ENCODE measurements at regions not wholly inside any gene's neighbourhood (a gene's known extent, or its start where the extent isn't known, plus 50 kb on each side); places are given as distances from the start of the nearest gene placed in this dataset.
"Not testable (repeated sequence)": the region's sequence is repeated elsewhere in the genome, so short reads cannot be mapped to it uniquely, and the experiment has no call there.

- DNase-seq (ENCODE audit: low read depth), result no peak
Observed at GRCh38 chr4:77220828-77221613, 64.0 kb downstream of the CCNG2 start.

GRCh38 chr4:77225022-77225421 is 68.0 kb downstream of the CCNG2 start:
- no peak for DNase-seq (ENCODE audit: low read depth)

GRCh38 chr4:77226939-77227705 is 70.1 kb downstream of the CCNG2 start:
- DNase-seq (ENCODE audit: low read depth), result no peak

DNA sequence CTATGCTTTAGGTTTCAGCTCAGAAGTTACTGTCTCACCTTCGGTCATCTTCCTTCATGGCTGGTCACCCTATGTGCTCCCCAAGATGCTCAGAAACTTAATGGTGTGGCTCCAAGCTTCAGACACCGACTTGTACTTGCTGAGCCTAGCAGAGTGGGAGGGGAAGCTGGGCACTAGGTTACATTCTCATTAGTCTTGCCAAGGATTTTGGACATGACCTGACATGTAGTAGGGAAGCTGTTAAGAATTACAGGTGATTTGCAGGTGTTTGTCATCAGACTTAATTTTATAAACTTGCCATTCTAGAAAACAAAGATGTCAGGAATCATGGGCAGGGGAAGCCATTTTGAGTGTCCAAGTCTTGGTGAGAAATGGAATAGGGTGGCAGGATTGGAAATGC is 72.4 kb downstream of the CCNG2 start:
- DNase-seq (ENCODE audit: low read depth), result no peak

DNA sequence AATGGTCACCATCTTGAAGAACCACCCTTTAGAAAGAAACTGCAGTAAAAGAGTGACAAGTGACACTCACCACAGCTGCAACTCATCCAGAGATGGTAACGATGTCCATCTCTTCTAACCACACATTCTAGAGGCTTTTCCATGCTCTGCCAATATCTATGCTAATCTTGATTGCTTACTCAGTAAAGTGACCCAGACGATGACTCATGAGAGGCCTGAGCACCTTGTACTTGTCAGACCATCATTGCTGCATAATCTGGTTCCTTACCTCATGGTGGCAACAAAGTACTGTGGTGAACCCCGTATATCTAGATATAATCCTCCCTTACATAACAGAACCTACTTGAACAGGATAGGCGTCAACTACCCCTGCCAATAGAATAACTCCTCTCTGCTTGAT is 75.6 kb downstream of the CCNG2 start:
- no peak for DNase-seq (ENCODE audit: low read depth)

DNA sequence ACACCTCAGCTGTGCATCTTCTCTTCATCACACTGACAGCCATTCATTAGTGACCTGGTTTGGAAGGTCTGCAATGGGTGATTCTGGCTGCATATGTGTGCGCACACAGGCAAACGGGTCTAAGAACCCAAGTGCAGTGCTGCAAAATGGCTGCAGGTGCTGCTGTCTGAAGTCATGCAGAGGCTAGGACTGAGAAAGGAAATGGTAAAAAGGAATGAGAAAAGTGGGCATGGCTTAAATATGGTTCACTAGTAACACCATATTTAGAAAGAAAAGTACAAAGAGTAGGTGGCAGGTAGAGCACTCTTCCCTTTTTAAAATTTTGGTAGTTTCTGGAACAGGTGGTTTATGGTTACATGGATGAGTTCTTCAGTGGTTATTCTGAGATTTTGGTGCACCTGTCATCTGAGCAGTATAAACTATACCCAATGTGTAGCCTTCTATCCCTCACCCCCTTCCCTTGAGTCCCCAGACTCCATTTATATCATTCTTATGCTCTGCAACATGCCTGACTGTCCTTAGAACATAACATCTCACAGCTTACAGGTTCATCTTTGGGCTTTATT is 78.4 kb downstream of the CCNG2 start:
- no peak for DNase-seq (ENCODE audit: low read depth)

GRCh38 chr4:77236806-77237205 is 79.8 kb downstream of the CCNG2 start:
- DNase-seq (ENCODE audit: low read depth), result no peak

DNA sequence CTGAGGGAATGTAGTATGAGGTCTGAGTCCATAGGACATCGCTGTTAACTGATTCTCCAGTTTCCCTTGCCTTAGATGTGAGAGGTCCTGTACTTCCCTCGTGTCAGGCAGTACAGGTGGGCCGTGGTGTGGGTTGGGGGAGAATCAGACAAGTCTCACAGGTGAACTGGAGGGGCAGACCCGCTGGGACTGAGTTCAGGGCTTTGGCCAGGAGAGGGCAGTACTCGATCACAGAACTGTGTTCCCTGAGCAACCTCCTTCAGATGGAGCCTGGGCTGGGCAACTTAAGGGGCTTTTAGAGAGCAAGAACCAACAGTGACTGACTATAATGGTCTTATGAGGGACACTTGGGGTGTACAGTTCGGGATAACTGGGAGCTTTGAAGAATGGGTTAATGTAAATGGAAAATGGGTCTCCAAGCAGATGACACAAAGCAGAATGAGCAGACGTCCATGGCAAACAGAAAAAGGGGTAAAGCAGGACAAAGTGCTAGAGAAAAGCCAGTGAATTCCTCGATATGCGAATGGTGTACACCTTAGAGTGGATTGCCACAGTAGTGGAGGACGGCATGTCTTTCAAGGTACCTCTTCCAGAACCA is 83.6 kb downstream of the CCNG2 start:
- DNase-seq (ENCODE audit: low read depth), result no peak

DNA sequence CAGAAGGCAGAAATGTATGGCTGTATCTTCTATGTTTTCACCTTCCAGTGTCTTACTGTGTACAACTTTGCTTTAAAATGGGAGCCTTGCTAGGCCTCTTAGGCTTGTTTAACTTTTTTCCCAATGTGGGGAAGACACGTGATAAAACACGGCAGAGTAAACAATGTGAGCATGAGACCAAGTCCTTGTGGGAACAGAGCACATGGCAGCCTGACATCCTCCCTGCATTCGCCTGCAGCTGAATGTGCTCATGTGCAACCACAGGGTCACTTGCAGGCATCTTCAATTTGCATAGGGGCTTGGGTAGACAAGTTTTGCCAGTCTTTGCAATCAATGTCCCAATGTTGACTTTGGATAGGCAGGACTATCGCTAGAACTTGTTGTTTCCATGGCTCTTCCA is 91.8 kb downstream of the CCNG2 start:
- DNase-seq (ENCODE audit: low read depth), result no peak

- DNase-seq (ENCODE audit: low read depth), result no peak
Observed at GRCh38 chr4:77251751-77252150, 94.7 kb downstream of the CCNG2 start.

- DNase-seq (ENCODE audit: low read depth), result no peak
Observed at GRCh38 chr4:77263247-77263646, 106.2 kb downstream of the CCNG2 start.

GRCh38 chr4:77263976-77264375 is 107.0 kb downstream of the CCNG2 start:
- not testable (repeated sequence) for DNase-seq (ENCODE audit: low read depth)

DNA sequence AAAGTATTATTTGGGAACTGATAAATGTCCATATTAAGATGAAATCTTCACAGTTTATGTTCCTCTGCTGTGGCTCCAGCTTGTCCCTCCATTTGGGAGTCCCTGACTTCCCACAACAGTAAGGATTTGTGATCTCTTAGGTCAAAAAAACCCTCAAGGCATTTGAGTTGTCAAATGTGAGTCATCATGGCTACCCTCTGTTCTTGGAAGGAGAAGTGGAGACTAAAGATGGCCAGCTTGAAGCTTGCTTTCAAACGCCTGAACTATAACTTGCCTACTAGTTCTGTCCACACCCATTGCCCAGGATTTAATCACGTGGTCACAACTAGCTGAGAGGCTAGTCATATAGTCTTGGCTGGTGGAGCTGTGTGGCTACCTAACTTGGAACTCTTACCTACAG is 107.8 kb downstream of the CCNG2 start:
- DNase-seq (ENCODE audit: low read depth), result no peak

DNA sequence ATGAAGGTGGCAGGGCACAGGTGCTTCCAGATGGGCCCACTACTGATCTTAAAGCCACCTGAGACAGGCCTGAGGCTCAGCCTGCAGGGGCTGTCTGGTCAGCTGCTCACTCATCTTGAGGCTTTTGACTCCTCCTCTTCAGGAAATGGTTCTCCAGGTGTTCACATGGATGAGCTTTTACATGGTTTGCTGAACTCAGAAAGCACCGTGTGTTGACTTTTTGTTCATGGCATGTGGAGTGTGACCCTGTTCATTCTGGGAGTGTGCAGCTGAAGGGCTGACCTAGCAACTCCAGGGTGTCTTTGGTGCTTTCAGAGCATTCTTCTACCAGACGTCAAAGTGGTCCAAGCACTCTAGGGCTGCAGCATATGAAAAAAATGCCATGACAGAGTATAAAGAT is 111.1 kb downstream of the CCNG2 start:
- DNase-seq (ENCODE audit: low read depth), result no peak

DNA sequence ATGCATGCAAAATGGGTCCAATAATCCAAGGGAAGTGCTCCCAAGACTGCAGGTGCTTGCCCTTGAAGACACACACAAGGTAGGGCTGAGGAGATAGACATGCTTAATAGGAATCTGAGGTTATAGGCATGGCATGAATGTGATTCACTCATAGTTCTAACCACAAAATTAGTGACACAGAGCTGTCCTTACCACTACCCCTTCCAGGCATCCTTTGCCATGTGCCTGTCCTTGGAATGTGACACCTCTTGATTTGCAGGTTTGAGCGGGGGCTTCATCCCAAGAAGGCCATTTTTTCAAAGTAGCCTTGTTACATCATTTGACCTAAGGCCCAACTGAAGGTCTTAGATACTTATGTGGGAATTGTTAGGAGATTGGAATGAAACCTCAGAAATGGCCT is 112.5 kb downstream of the CCNG2 start:
- no peak for DNase-seq (ENCODE audit: low read depth)

DNA sequence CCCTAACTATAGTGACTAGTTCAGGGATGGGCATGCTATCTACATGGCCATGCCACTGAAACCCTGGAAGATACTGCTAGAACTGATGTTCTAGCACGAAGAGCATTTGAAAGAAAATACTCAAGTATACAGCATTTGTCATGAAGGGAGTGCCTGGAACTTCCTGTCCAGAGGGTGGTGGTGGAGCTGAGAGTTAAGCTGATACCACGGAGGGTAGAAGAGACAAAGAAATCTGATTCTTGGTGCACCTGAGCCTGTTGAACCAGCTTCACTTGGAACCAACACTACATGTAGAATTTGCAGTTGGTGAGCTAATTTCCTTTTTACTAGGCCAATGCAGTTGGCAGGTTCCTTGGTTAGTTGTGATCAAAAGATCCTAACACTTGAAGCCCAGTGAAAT is 116.4 kb downstream of the CCNG2 start:
- DNase-seq (ENCODE audit: low read depth), result no peak

- not testable (repeated sequence) for DNase-seq (ENCODE audit: low read depth)
Observed at GRCh38 chr4:77279114-77279513, 122.1 kb downstream of the CCNG2 start.

DNA sequence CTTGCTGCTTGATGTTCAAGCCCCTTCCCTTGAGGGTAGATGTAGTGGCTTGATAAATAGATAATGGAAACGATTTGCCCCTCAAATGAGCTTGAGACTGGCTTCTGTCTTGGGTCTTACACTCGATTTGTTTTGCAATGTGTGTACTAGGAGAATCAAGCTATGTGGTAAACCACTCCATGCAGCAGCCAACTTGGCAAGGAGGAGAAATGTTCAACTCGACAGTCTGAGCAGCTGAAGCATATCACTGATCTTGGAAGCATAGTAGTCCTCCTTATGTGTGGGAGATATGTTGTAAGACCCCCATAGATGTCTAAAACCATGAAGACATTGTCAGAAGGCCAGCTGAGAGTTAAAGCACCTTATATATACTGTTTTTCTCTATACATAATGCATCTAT is 125.3 kb downstream of the CCNG2 start:
- DNase-seq (ENCODE audit: low read depth), result no peak

DNA sequence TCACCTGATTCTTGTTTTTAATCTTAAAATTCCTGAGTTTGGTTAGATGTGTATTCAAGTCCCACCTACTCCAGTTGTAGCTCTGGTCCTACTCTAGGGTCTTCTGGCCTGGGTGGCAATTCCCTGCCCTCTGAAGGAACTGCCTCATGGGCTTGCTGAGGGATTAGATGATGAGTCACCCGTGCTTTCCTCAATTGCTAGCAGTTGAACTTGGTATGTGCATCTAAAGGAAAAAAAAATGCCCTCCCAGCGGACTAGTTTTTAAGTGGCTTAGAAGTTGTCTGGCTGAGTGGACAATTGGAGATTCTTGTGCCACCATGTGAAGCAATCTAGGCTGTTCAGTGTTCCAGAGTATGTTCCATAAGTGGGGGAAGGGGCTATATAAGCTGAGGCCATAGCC is 127.0 kb downstream of the CCNG2 start:
- DNase-seq (ENCODE audit: low read depth), result no peak

DNA sequence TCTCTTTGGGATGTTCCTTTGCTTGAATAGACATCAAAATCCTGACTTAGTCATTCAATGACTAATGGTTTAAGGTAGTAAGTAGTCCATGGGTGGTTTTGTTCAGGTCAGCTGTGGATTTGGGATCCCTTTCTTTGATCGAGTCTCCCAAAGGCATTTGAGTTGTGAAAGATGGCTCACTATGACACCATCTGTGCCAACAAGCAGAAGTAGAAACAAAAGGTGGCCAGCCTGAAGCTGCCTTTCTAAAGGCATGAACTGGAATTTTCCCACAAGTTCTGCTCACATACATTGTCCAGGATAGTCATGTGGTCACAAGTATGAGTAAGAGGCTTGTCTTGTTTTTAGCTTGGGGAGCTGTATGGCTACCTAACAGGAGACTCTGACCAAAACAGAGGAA is 129.9 kb downstream of the CCNG2 start:
- DNase-seq (ENCODE audit: low read depth), result no peak

- no peak for DNase-seq (ENCODE audit: low read depth)
Observed at GRCh38 chr4:77293426-77293825, 136.4 kb downstream of the CCNG2 start.

DNA sequence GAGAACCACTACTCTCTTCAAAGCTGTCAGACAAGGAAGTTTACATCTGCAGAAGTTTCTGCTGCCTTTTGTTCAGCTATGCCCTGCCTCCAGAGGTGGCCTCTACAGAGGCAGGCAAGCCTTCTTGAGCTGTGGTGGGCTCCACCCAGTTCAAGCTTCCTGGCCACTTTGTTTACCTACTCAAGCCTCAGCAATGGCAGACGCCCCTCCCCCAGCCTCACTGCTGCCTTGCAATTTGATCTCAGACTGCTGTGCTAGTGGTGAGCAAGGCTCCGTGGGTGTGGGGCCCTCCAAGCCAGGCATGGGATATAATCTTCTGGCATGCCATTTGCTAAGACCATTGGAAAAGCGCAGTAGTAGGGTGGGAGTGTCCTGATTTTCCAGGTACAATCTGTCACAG is 144.0 kb downstream of the CCNG2 start:
- not testable (repeated sequence) for DNase-seq (ENCODE audit: low read depth)

GRCh38 chr4:77305766-77306165 is 148.8 kb downstream of the CCNG2 start:
- no peak for DNase-seq (ENCODE audit: low read depth)
